ENCODE measurements at regions not wholly inside any gene's neighbourhood (a gene's known extent, or its start where the extent isn't known, plus 50 kb on each side); places are given as distances from the start of the nearest gene placed in this dataset.

GRCh38 chr4:115769396-115769795 is 656.0 kb upstream of the NDST4 start:
- no peak for DNase-seq
- Histone ChIP-seq H3K36me3 (no peaks in the 10 kb centered on the region), H3K27me3 (no peaks in the 10 kb centered on the region), H3K9me3 (no peaks in the 10 kb centered on the region), H3K4me1 (no peaks in the 10 kb centered on the region), H3K27ac (no peak overlapping the region), H3K4me3 (no peak overlapping the region)
- TF ChIP-seq, protein P1, sequence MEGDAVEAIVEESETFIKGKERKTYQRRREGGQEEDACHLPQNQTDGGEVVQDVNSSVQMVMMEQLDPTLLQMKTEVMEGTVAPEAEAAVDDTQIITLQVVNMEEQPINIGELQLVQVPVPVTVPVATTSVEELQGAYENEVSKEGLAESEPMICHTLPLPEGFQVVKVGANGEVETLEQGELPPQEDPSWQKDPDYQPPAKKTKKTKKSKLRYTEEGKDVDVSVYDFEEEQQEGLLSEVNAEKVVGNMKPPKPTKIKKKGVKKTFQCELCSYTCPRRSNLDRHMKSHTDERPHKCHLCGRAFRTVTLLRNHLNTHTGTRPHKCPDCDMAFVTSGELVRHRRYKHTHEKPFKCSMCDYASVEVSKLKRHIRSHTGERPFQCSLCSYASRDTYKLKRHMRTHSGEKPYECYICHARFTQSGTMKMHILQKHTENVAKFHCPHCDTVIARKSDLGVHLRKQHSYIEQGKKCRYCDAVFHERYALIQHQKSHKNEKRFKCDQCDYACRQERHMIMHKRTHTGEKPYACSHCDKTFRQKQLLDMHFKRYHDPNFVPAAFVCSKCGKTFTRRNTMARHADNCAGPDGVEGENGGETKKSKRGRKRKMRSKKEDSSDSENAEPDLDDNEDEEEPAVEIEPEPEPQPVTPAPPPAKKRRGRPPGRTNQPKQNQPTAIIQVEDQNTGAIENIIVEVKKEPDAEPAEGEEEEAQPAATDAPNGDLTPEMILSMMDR (IDR thresholded peaks at IDR 0.05) = no peak
- no peak for TF ChIP-seq POLR2AphosphoS5 (IDR thresholded peaks at IDR 0.05)
- TF ChIP-seq POLR2A (IDR thresholded peaks at IDR 0.05) = no peak
- no peak for TF ChIP-seq EP300 (IDR thresholded peaks at IDR 0.05)
- intact Hi-C loops (cut with DNase I) = no loop called here

DNA sequence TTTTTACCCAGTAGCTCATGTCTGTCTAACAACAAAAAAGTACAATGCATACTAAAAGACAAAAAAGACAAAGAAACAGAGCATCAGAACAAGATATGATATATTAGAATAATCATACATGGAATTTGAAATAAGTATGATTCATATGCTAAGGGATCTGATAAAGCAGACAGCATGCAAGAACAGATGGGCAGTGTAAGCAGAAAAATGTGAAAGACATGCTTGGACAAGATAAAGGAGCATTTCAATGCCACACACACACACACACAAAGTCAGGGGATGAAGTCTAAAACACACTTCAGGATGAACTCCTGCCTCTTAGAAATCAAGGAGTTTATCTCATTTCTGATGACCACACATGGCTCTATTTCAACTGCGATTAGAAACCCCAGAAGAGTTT is 649.6 kb upstream of the NDST4 start:
- H3K27me3 ChIP-seq = no peaks in the 10 kb centered on the region
- no peaks in the 10 kb centered on the region for H3K9me3 ChIP-seq
- WGBS, 2 donors = 85 to 86% methylated on average over 1 of the region's 1 CpG
- TF ChIP-seq, protein P1 (IDR thresholded peaks at IDR 0.05) = no peak
- TF ChIP-seq POLR2A (IDR thresholded peaks at IDR 0.05) (no peak), POLR2AphosphoS5 (IDR thresholded peaks at IDR 0.05) (no peak), EP300 (IDR thresholded peaks at IDR 0.05) (no peak)
- intact Hi-C loops (cut with DNase I) = no loop called here
- no peaks in the 10 kb centered on the region for H3K36me3 ChIP-seq
- DNase-seq = no peak
- H3K27ac ChIP-seq = no peak overlapping the region
- no peaks in the 10 kb centered on the region for H3K4me1 ChIP-seq
- no peak overlapping the region for H3K4me3 ChIP-seq

DNA sequence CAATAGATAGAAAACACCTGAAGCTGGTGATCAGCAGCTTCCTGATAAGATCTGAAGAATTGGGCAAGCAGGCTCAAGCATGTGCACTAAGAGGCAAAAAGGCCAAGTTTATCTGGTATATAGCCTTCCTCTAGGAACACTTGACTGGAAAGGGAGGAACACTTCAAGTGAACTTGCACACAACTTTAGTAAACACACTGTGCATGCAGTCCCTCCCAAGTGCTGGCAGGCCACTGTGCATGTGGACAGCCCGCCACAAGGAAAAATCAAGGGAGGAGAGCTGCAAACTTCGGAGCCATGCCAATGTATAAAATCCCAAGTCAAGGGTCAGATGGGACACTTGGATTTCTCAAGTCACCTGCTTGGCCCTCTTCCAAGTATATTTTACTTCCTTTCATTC is 645.8 kb upstream of the NDST4 start:
- no peaks in the 10 kb centered on the region for H3K27me3 ChIP-seq
- H3K9me3 ChIP-seq = no peaks in the 10 kb centered on the region
- no peak for DNase-seq
- H3K4me3 ChIP-seq = no peak overlapping the region
- TF ChIP-seq EP300 (IDR thresholded peaks at IDR 0.05) (no peak), POLR2AphosphoS5 (IDR thresholded peaks at IDR 0.05) (no peak), POLR2A (IDR thresholded peaks at IDR 0.05) (no peak)
- TF ChIP-seq, protein P1 (IDR thresholded peaks at IDR 0.05) = no peak
- intact Hi-C loops (cut with DNase I) = no loop called here
- WGBS, 2 donors = 70 to 83% methylated on average over 2 of the region's 2 CpGs
- H3K27ac ChIP-seq = no peak overlapping the region
- H3K36me3 ChIP-seq = no peaks in the 10 kb centered on the region
- no peaks in the 10 kb centered on the region for H3K4me1 ChIP-seq

DNA sequence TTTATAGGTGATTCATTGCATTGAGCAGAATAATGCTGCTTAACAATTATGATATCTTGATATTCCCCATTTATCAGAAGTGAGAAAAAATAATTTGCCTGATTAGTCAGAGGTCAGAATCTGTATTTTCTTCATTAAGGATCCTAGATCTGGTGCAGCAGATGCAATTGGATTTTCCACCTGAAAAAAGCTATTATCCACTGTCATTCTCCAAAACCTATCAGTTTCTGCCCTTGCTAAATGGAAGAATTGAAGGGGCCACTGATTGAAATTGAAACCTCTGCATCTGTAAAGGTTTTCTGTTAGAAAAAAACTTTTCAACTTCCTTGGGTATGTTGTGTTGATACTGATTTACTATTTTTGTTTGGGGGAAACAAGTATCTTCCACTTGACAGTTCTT is 636.0 kb upstream of the NDST4 start:
- TF ChIP-seq POLR2A (IDR thresholded peaks at IDR 0.05) = no peak
- TF ChIP-seq EP300 (IDR thresholded peaks at IDR 0.05) = no peak
- H3K27me3 ChIP-seq = no peaks in the 10 kb centered on the region
- H3K36me3 ChIP-seq = no peaks in the 10 kb centered on the region
- DNase-seq = no peak
- H3K27ac ChIP-seq = no peak overlapping the region
- H3K4me1 ChIP-seq = no peaks in the 10 kb centered on the region
- H3K4me3 ChIP-seq = no peak overlapping the region
- no peaks in the 10 kb centered on the region for H3K9me3 ChIP-seq
- intact Hi-C loops (cut with DNase I) = no loop called here

DNA sequence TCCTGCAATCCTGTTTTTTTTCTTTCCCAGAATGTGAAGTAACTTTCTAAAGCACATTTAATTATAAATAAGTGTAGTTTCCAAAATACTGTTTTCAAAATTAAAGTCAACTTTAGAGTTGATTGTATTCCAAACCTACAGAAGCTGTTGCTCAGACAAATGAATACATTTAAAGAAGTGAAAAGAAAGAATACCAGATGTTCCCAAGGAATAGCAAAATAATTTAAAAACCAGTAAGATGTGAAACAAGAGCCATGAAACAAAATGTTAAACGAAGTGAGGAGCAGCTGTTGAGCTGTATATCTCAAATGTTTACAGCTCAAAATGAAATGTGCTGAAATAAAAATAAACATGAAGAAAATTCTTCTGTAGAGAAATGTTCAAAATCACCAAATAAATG is 627.4 kb upstream of the NDST4 start:
- Histone ChIP-seq H3K36me3 (no peaks in the 10 kb centered on the region), H3K27ac (no peak overlapping the region), H3K9me3 (no peaks in the 10 kb centered on the region), H3K4me3 (no peak overlapping the region), H3K27me3 (no peaks in the 10 kb centered on the region), H3K4me1 (no peaks in the 10 kb centered on the region)
- no peak for DNase-seq
- TF ChIP-seq, protein P1 (IDR thresholded peaks at IDR 0.05) = no peak
- TF ChIP-seq POLR2AphosphoS5 (IDR thresholded peaks at IDR 0.05) = no peak
- TF ChIP-seq EP300 (IDR thresholded peaks at IDR 0.05) = no peak
- TF ChIP-seq POLR2A (IDR thresholded peaks at IDR 0.05) = no peak
- WGBS, 2 donors = 16 to 46% methylated on average over 1 of the region's 1 CpG
- intact Hi-C loops (cut with DNase I) = no loop called here

Measured in sigmoid colon (tissue), 6 donors.